ENCODE measurements at regions not wholly inside any gene's neighbourhood (a gene's known extent, or its start where the extent isn't known, plus 50 kb on each side); places are given as distances from the start of the nearest gene placed in this dataset.

- TF ChIP-seq CTCF (conservative IDR thresholded peaks at IDR 0.05; ENCODE audit: low read depth, low read length) (no peak), EZH2phosphoT487 (IDR thresholded peaks at IDR 0.05; ENCODE audit: borderline replicate concordance, low read length) (no peak), EZH2 (IDR thresholded peaks at IDR 0.05; ENCODE audit: low read length, unreplicated experiment) (no peak)
Observed at GRCh38 chr12:25840678-25841465, 117.6 kb upstream of the RASSF8 start.
